ENCODE measurements at regions not wholly inside any gene's neighbourhood (a gene's known extent, or its start where the extent isn't known, plus 50 kb on each side); places are given as distances from the start of the nearest gene placed in this dataset.
"Not testable (repeated sequence)": the region's sequence is repeated elsewhere in the genome, so short reads cannot be mapped to it uniquely, and the experiment has no call there.

DNA sequence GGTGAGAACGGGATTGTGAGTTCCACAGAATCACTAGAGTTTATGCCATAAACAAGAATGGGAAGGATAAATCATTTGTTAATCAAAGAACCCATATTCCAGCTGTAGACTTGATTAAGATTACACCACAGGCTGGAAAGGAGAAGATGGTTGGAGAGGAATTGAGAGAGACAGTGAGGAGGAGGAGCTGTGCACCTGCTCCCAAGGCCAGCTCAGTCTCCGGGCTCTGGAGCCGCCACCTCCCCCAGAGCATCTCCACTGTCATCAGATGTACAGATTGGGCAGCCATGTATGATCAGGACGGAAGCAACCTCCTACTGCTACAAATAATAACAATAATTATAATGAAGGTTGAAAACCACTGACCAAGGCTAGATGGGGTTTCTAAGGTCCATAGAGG is 170.0 kb downstream of the MINAR1 start:
- Histone ChIP-seq H3K4me3 (ENCODE audit: low read depth, low read length) (no peak overlapping the region), H3K36me3 (ENCODE audit: insufficient read depth) (no peaks in the 10 kb centered on the region), H3K4me1 (ENCODE audit: insufficient read depth) (no peaks in the 10 kb centered on the region), H3K27ac (ENCODE audit: low read depth) (no peak overlapping the region)
- DNase-seq (ENCODE audit: extremely low spot score): no peak
- WGBS: 88% methylated on average over 4 of the region's 4 CpGs

DNA sequence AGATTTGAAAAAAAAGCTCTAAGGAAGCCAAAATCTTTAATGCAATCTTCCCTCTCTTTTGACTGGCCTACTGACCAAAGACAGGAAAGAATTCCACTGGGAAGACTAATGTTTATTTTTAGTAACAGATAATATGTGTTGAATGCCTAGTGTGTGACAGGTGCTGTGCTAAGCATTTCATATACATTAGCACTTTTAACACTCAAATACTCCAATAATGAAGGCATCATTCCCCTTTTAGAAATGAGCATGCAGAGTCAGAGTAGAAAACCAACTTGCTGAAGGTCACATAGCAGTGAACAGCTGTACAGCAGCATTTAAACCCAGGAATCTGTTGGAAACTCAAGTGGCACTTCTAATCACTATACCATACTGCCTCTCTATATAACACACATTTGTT is 170.6 kb downstream of the MINAR1 start:
- no peak for DNase-seq (ENCODE audit: extremely low spot score)
- no peak overlapping the region for H3K4me3 ChIP-seq (ENCODE audit: low read depth, low read length)
- H3K27ac ChIP-seq (ENCODE audit: low read depth): no peak overlapping the region
- no peaks in the 10 kb centered on the region for H3K36me3 ChIP-seq (ENCODE audit: insufficient read depth)
- no peaks in the 10 kb centered on the region for H3K4me1 ChIP-seq (ENCODE audit: insufficient read depth)

DNA sequence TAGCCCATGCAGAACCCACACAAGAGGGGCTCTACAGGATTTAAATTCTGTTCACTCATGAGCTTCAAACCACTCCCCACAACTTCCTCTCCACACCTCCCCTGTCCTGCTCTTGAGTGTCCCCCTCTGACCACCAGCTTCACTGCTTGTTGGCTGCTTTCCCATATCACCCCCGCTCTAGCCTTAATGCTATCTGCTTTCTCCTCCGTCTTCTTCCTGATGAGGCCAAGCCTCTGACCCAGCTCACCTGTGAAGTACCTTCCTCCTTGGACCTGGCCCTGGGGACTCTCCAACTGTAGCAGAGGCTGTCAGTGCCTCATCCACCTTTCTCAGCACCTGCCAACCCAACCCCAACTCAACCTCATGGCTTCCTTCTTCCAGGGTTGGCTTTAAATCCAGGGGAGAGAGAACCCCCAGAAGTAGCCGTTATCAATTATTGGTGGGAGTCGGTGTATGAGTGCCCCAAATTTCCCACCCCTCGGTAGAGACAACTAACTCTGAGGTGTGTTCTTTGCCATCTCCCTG is 174.8 kb downstream of the MINAR1 start:
- 88% methylated on average over 5 of the region's 5 CpGs for WGBS
- no peak overlapping the region for H3K27ac ChIP-seq (ENCODE audit: low read depth)

DNA sequence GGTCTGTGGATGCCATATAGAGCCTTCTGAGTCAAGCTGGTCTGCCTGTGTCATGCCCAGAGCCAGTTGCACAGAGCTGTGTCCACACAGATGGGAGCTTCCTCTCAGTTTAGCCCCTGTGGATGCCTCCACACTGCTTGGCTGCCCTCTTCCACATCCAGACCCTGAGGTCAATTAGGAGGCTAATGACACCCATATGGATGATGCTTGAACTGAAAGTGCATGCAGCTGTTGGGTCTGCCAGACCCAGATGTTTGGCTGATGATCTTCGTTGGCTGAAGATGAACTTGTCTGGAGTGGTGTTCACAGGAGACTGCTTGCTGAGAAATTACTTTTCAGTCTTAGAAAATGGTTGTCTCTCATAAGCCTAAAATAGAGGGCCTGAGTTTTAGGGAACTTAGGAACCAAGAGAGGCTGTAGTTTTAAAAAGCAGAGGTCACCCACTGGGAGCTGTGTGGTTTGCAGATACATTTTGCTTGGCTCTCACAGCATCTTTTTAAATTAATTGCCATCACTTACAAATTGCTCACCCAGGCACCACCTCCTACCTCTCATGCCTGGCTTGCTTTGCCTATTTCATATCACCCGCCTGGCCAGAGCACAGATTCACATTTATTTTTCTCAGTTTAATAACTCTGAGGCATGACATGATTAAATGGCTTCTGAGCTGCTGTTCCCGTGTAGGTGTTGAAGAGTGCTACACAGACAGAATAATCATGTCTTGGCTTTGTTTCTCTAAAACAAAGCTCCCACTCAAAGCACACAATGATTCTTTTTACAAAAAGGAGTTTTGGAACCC is 176.1 kb downstream of the MINAR1 start:
- DNase-seq (ENCODE audit: extremely low spot score): no peak
- WGBS: 60% methylated on average over 3 of the region's 3 CpGs
- H3K4me3 ChIP-seq (ENCODE audit: low read depth, low read length): no peak overlapping the region
- H3K36me3 ChIP-seq (ENCODE audit: insufficient read depth): no peaks in the 10 kb centered on the region
- H3K4me1 ChIP-seq (ENCODE audit: insufficient read depth): no peaks in the 10 kb centered on the region
- no peak overlapping the region for H3K27ac ChIP-seq (ENCODE audit: low read depth)

More for the DNA sequence above, 174.8 kb downstream of the MINAR1 start:
- no peaks in the 10 kb centered on the region for H3K4me1 ChIP-seq (ENCODE audit: insufficient read depth)
- no peak for DNase-seq (ENCODE audit: extremely low spot score)
- no peak overlapping the region for H3K4me3 ChIP-seq (ENCODE audit: low read depth, low read length)
- H3K36me3 ChIP-seq (ENCODE audit: insufficient read depth): no peaks in the 10 kb centered on the region

DNA sequence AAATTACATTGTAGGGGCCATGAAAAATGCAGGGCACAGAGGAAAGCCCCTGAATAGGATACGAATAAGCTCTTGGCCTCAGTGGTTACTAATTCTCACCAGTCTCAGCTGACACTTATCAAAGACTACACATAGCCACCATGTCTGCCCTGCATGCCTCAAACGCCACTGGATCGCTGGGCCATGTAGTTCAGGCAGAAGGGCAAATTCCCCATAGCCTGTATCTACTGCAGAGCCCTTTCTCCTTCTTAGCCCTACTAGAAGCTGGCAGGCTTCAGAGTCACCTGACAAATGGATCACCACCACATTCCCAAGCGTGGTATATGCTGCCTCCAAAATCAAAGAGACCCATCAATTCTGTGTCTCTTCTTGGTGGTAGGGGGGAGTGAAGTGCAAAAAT is 177.4 kb downstream of the MINAR1 start:
- no peaks in the 10 kb centered on the region for H3K36me3 ChIP-seq (ENCODE audit: insufficient read depth)
- no peak overlapping the region for H3K4me3 ChIP-seq (ENCODE audit: low read depth, low read length)
- DNase-seq (ENCODE audit: extremely low spot score): no peak
- 89% methylated on average over 4 of the region's 4 CpGs for WGBS
- H3K4me1 ChIP-seq (ENCODE audit: insufficient read depth): no peaks in the 10 kb centered on the region
- H3K27ac ChIP-seq (ENCODE audit: low read depth): no peak overlapping the region

DNA sequence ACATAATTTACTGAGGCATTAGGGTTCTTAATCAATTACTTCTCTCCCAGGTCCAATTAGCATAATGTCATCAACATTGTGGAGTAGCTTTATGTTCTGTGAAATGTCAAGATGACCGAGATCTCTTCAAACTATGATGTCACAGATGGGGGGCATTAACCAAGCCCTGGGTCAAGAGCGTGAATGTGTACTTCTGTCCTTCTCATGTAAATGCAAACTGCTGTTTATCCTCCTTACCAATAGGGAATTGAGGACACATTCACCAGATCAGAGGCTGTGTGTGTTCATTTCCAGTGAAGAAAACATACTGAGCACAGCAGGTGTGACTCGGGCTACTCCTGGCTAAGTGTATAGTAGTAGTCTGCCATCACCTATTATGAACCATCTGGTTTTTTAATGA is 177.9 kb downstream of the MINAR1 start:
- Histone ChIP-seq H3K4me3 (ENCODE audit: low read depth, low read length) (no peak overlapping the region), H3K4me1 (ENCODE audit: insufficient read depth) (no peaks in the 10 kb centered on the region), H3K36me3 (ENCODE audit: insufficient read depth) (no peaks in the 10 kb centered on the region), H3K27ac (ENCODE audit: low read depth) (no peak overlapping the region)
- 88% methylated on average over 3 of the region's 3 CpGs for WGBS
- no peak for DNase-seq (ENCODE audit: extremely low spot score)

- WGBS: 70% methylated on average over 4 of the region's 4 CpGs
- no peak overlapping the region for H3K27ac ChIP-seq (ENCODE audit: low read depth)
- H3K4me3 ChIP-seq (ENCODE audit: low read depth, low read length): no peak overlapping the region
- no peak for DNase-seq (ENCODE audit: extremely low spot score)
- H3K4me1 ChIP-seq (ENCODE audit: insufficient read depth): no peaks in the 10 kb centered on the region
- no peaks in the 10 kb centered on the region for H3K36me3 ChIP-seq (ENCODE audit: insufficient read depth)
These were observed 183.6 kb downstream of the MINAR1 start for GRCh38 chr15:79615754-79616153.

DNA sequence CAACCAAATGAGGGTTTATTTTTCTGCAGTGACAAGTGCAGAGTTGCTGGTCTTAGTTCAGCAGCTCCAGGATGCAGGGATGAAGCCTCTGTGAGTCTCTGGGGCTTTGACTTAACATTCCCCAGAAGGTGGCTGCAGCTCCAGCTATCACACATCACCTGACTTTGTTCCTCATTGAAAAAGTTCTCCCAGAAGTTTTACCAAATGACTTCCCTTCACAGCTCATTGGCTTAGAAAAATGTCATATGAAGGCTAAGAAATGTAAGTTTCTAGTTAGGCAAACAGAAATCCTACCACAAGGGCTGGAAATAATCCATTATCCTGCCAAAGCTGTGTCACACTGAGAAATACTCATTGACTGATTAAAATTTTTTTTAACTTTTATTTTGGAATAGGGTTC is 184.9 kb downstream of the MINAR1 start:
- no peak for DNase-seq (ENCODE audit: extremely low spot score)
- Histone ChIP-seq H3K4me3 (ENCODE audit: low read depth, low read length) (no peak overlapping the region), H3K4me1 (ENCODE audit: insufficient read depth) (no peaks in the 10 kb centered on the region), H3K27ac (ENCODE audit: low read depth) (no peak overlapping the region), H3K36me3 (ENCODE audit: insufficient read depth) (no peaks in the 10 kb centered on the region)

- Histone ChIP-seq H3K4me3 (ENCODE audit: low read depth, low read length) (no peak overlapping the region), H3K36me3 (ENCODE audit: insufficient read depth) (no peaks in the 10 kb centered on the region), H3K4me1 (ENCODE audit: insufficient read depth) (no peaks in the 10 kb centered on the region), H3K27ac (ENCODE audit: low read depth) (no peak overlapping the region)
- no peak for DNase-seq (ENCODE audit: extremely low spot score)
- WGBS: 70% methylated on average over 4 of the region's 4 CpGs
These were observed 188.1 kb downstream of the MINAR1 start for GRCh38 chr15:79620112-79620857.

DNA sequence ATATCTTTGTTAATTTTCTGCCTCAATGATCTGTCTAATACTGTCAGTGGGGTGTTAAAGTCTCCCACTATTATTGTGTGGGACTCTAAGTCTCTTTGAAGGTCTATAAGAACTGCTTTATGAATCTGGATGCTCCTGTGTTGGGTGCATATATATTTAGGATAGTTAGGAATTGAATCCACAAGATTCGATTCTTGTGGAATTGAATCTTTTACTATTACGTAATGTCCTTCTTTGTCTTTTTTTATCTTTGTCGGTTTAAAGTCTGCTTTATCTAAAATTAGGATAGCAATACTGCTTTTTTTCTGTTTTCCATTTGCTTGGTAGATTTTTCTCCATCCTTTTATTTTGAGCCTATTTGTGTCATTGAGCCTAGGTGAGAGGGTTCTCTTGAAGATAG is 189.7 kb downstream of the MINAR1 start:
- H3K36me3 ChIP-seq (ENCODE audit: insufficient read depth); DNase-seq (ENCODE audit: extremely low spot score); H3K4me1 ChIP-seq (ENCODE audit: insufficient read depth); H3K4me3 ChIP-seq (ENCODE audit: low read depth, low read length); H3K27ac ChIP-seq (ENCODE audit: low read depth): not testable (repeated sequence)
- 85% methylated on average over 3 of the region's 3 CpGs for WGBS

DNA sequence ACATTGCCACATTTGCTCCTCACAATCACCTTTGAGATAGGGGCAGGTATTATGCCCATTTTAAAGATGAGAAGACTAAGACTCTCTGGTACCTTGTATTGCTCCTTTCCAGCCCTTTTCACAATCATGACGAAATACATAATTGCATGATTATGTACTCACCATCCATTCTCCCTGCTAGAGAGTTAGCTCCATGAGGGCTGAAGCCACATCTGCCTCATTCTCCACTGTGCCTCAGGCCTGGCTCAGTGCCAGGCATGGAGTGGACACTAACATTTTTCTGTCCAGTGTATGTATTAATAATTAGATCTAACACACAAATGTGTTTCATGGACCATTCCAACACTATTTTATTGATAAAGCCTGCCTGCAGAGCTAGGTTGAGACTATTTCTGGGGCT is 191.4 kb downstream of the MINAR1 start:
- DNase-seq (ENCODE audit: extremely low spot score): no peak
- Histone ChIP-seq H3K4me1 (ENCODE audit: insufficient read depth) (no peaks in the 10 kb centered on the region), H3K36me3 (ENCODE audit: insufficient read depth) (no peaks in the 10 kb centered on the region), H3K4me3 (ENCODE audit: low read depth, low read length) (no peak overlapping the region), H3K27ac (ENCODE audit: low read depth) (no peak overlapping the region)
- WGBS: 78% methylated on average over 1 of the region's 1 CpG

- Histone ChIP-seq H3K4me1 (ENCODE audit: insufficient read depth) (no peaks in the 10 kb centered on the region), H3K4me3 (ENCODE audit: low read depth, low read length) (no peak overlapping the region), H3K36me3 (ENCODE audit: insufficient read depth) (no peaks in the 10 kb centered on the region), H3K27ac (ENCODE audit: low read depth) (no peak overlapping the region)
- WGBS: 56% methylated on average over 5 of the region's 5 CpGs
- DNase-seq (ENCODE audit: extremely low spot score): no peak
These were observed 197.6 kb downstream of the MINAR1 start for GRCh38 chr15:79629687-79630086.

DNA sequence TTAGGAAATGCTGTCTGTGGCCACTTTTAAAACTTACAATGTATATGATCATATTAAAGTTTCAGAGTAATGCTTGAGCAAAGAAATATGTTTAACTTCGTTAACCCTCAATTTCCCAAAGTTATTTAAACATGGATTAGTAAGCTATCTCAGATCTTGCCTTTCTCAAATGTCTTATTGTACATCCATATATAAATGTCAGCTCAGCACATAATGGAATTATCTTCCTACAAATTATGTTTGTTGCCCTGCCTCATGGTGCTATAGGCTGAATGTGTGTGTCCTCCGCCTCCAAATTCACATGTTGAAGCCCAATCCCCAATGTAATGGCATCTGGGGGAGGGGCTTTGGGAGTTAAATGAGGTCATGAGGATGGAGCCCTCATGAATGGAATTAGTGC is 200.3 kb downstream of the MINAR1 start:
- WGBS: 86% methylated on average over 2 of the region's 2 CpGs
- Histone ChIP-seq H3K27ac (ENCODE audit: low read depth) (no peak overlapping the region), H3K4me3 (ENCODE audit: low read depth, low read length) (no peak overlapping the region), H3K36me3 (ENCODE audit: insufficient read depth) (no peaks in the 10 kb centered on the region), H3K4me1 (ENCODE audit: insufficient read depth) (no peaks in the 10 kb centered on the region)
- DNase-seq (ENCODE audit: extremely low spot score): no peak

- Histone ChIP-seq H3K36me3 (ENCODE audit: insufficient read depth) (no peaks in the 10 kb centered on the region), H3K4me1 (ENCODE audit: insufficient read depth) (no peaks in the 10 kb centered on the region), H3K4me3 (ENCODE audit: low read depth, low read length) (no peak overlapping the region), H3K27ac (ENCODE audit: low read depth) (no peak overlapping the region)
- 39% methylated on average over 3 of the region's 3 CpGs for WGBS
- no peak for DNase-seq (ENCODE audit: extremely low spot score)
These were observed 203.1 kb downstream of the MINAR1 start for GRCh38 chr15:79635149-79635771.

Data from urinary bladder (tissue), 3 donors.